ENCODE measurements at regions not wholly inside any gene's neighbourhood (a gene's known extent, or its start where the extent isn't known, plus 50 kb on each side); places are given as distances from the start of the nearest gene placed in this dataset.

GRCh38 chr6:92496527-92496926 lies 922.8 kb downstream of the EPHA7 start:
- TF ChIP-seq CTCF (IDR thresholded peaks at IDR 0.05) (no peak), POLR2A (IDR thresholded peaks at IDR 0.05) (no peak)
